Skeletal muscle tissue (tissue), 3 donors: ENCODE measurements at regions not wholly inside any gene's neighbourhood (a gene's known extent, or its start where the extent isn't known, plus 50 kb on each side); places are given as distances from the start of the nearest gene placed in this dataset.

Experiments
- H3K27ac ChIP-seq: one replicate; pipeline ENCODE4 v1.7.0; 2013; ENCODE audit warnings: mild to moderate bottlenecking, low read depth, low read length, inconsistent platforms
- H3K27me3 ChIP-seq, 3 donors: one replicate each; pipeline ENCODE4 v1.7.0; 2013; ENCODE audit warnings: low read length in 3 of 3; ENCODE audit not compliant: control insufficient read depth in 3 of 3, insufficient read depth in 3 of 3
- H3K36me3 ChIP-seq, 3 donors: one replicate each; pipeline ENCODE4 v1.7.0; 2013; ENCODE audit warnings: low read length in 3 of 3; ENCODE audit not compliant: control insufficient read depth in 3 of 3, insufficient read depth in 3 of 3
- H3K4me1 ChIP-seq, 3 donors: one replicate each; pipeline ENCODE4 v1.7.0; 2013; ENCODE audit warnings: low read length in 3 of 3, mild to moderate bottlenecking in 3 of 3; ENCODE audit not compliant: control insufficient read depth in 3 of 3, insufficient read depth in 3 of 3
- H3K4me3 ChIP-seq, 3 donors: one replicate each; pipeline ENCODE4 v1.7.0; 2013; ENCODE audit warnings: low read length in 3 of 3
- H3K9ac ChIP-seq, 3 donors: one replicate each; pipeline ENCODE4 v1.7.0; 2013; ENCODE audit warnings: low read length in 3 of 3, mild to moderate bottlenecking in 3 of 3, moderate library complexity in 2 of 3, low read depth in 1 of 3
- H3K9me3 ChIP-seq, 3 donors: one replicate each; pipeline ENCODE4 v1.7.0; 2013; ENCODE audit warnings: low read length in 3 of 3; ENCODE audit not compliant: control insufficient read depth in 3 of 3
- donor health status: Osteomylitis.

- no peaks in the 10 kb centered on the region for H3K36me3 ChIP-seq
- no peaks in the 10 kb centered on the region for H3K9me3 ChIP-seq
- no peak overlapping the region for H3K4me3 ChIP-seq
- H3K27ac ChIP-seq, result no peak overlapping the region
- no peak overlapping the region for H3K9ac ChIP-seq
- no peaks in the 10 kb centered on the region for H3K4me1 ChIP-seq
- no peaks in the 10 kb centered on the region for H3K27me3 ChIP-seq
Measured at GRCh38 chr4:107312366-107312765, 276.3 kb upstream of the DKK2 start.

- Histone ChIP-seq H3K9ac (no peak overlapping the region), H3K36me3 (no peaks in the 10 kb centered on the region), H3K27me3 (no peaks in the 10 kb centered on the region), H3K4me1 (no peaks in the 10 kb centered on the region), H3K27ac (no peak overlapping the region), H3K9me3 (no peaks in the 10 kb centered on the region), H3K4me3 (no peak overlapping the region)
Measured at GRCh38 chr4:107304699-107305286, 268.7 kb upstream of the DKK2 start.

GRCh38 chr4:107299646-107300045 lies 263.5 kb upstream of the DKK2 start:
- Histone ChIP-seq H3K9me3 (no peaks in the 10 kb centered on the region), H3K27me3 (no peaks in the 10 kb centered on the region), H3K4me3 (no peak overlapping the region), H3K36me3 (no peaks in the 10 kb centered on the region), H3K9ac (no peak overlapping the region), H3K27ac (no peak overlapping the region), H3K4me1 (no peaks in the 10 kb centered on the region)

GRCh38 chr4:107292979-107293378 lies 256.9 kb upstream of the DKK2 start:
- Histone ChIP-seq H3K27ac (no peak overlapping the region), H3K4me1 (no peaks in the 10 kb centered on the region), H3K9me3 (no peaks in the 10 kb centered on the region), H3K36me3 (no peaks in the 10 kb centered on the region), H3K4me3 (no peak overlapping the region), H3K9ac (no peak overlapping the region), H3K27me3 (no peaks in the 10 kb centered on the region)

GRCh38 chr4:107283587-107284559 lies 247.8 kb upstream of the DKK2 start:
- Histone ChIP-seq H3K4me3 (no peak overlapping the region), H3K36me3 (no peaks in the 10 kb centered on the region), H3K9me3 (no peaks in the 10 kb centered on the region), H3K27ac (no peak overlapping the region), H3K9ac (no peak overlapping the region), H3K27me3 (no peaks in the 10 kb centered on the region), H3K4me1 (no peaks in the 10 kb centered on the region)

- H3K27ac ChIP-seq, result no peak overlapping the region
- H3K27me3 ChIP-seq, result no peaks in the 10 kb centered on the region
- H3K9ac ChIP-seq, result no peak overlapping the region
- no peaks in the 10 kb centered on the region for H3K4me1 ChIP-seq
- H3K4me3 ChIP-seq, result no peak overlapping the region
- no peaks in the 10 kb centered on the region for H3K9me3 ChIP-seq
- H3K36me3 ChIP-seq, result no peaks in the 10 kb centered on the region
Measured at GRCh38 chr4:107279733-107280132, 243.6 kb upstream of the DKK2 start.

GRCh38 chr4:107278791-107279483 lies 242.8 kb upstream of the DKK2 start:
- Histone ChIP-seq H3K9ac (no peak overlapping the region), H3K27me3 (no peaks in the 10 kb centered on the region), H3K27ac (no peak overlapping the region), H3K4me1 (no peaks in the 10 kb centered on the region), H3K36me3 (no peaks in the 10 kb centered on the region), H3K4me3 (no peak overlapping the region), H3K9me3 (no peaks in the 10 kb centered on the region)

- Histone ChIP-seq H3K4me3 (no peak overlapping the region), H3K36me3 (no peaks in the 10 kb centered on the region), H3K9ac (no peak overlapping the region), H3K9me3 (no peaks in the 10 kb centered on the region), H3K4me1 (no peaks in the 10 kb centered on the region), H3K27ac (no peak overlapping the region), H3K27me3 (no peaks in the 10 kb centered on the region)
Measured at GRCh38 chr4:107276052-107276451, 239.9 kb upstream of the DKK2 start.

GRCh38 chr4:107275225-107275624 lies 239.1 kb upstream of the DKK2 start:
- Histone ChIP-seq H3K9ac (no peak overlapping the region), H3K4me3 (no peak overlapping the region), H3K27ac (no peak overlapping the region), H3K4me1 (no peaks in the 10 kb centered on the region), H3K9me3 (no peaks in the 10 kb centered on the region), H3K27me3 (no peaks in the 10 kb centered on the region), H3K36me3 (no peaks in the 10 kb centered on the region)

- H3K36me3 ChIP-seq, result no peaks in the 10 kb centered on the region
- H3K9ac ChIP-seq, result no peak overlapping the region
- H3K27ac ChIP-seq, result no peak overlapping the region
- H3K4me1 ChIP-seq, result no peaks in the 10 kb centered on the region
- H3K4me3 ChIP-seq, result no peak overlapping the region
- no peaks in the 10 kb centered on the region for H3K27me3 ChIP-seq
- no peaks in the 10 kb centered on the region for H3K9me3 ChIP-seq
Measured at GRCh38 chr4:107270614-107271013, 234.5 kb upstream of the DKK2 start.
